DMS 273 (cell line): ENCODE measurements at regions not wholly inside any gene's neighbourhood (a gene's known extent, or its start where the extent isn't known, plus 50 kb on each side); places are given as distances from the start of the nearest gene placed in this dataset.

Experiments used
- DNase-seq: peaks from one replicate; lab custom pipeline; 2025; ENCODE audit not compliant: unreplicated experiment; lab: John Stamatoyannopoulos, UW

DNA sequence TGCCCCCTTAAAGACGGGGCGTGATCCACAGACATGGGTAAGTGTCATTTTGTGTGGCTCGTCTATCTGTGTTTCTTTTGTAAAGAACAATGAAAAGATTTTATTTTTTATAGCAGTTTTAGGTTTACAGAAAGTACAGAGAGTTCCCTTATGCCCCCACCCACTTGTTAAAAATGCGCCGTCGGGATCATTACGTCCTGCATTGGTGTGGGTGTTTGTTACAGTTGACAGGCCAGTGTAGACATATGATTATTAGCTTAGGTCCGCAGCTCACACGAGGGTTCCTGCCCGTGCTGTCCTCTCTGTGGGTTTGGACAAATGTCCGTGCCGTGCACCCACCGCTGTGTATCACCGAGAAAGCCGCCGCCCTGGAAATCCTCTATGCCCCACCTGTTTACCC is 50.5 kb downstream of the RGS12 start:
- no peak for DNase-seq

DNA sequence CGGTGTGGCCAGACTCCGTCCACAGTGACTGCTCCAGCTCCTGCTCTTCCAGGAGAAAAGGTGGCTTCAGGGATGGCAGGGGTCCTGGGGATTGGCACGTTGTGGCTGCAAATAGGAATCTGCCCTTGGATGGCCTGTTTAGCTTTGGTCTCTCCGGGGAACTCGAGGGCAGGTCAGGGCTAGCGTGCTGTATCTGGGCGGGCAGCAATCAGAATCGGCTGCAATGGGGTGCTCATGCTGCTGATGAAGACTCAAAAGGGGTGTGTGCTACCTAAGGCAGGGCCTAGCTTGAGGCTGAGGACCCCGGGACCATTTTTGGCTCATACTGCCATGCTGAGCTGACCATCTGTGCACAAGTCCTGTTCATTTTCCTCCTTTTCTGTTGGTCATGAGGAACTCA is 51.3 kb downstream of the RGS12 start:
- DNase-seq = no peak

DNA sequence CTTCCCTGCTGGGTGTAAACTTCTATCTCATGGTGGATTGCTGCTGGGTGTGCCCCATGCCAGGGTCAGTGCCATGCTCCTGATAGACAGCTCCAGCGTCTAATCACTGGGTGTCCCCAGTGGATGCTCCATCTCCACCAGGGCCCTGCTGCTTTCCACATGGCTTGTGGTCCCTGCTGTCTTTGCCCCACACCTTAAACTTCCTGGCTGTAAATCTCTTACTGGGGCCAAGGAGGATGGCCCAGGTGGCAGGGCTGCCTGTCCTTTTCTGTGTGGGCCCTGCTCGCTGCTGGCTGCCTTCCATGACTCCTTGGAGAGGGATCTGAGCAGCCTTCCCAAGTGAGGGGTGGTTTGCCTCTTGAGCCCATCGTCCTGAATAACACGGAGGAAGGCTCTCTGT is 51.8 kb downstream of the RGS12 start:
- DNase-seq = no peak

DNA sequence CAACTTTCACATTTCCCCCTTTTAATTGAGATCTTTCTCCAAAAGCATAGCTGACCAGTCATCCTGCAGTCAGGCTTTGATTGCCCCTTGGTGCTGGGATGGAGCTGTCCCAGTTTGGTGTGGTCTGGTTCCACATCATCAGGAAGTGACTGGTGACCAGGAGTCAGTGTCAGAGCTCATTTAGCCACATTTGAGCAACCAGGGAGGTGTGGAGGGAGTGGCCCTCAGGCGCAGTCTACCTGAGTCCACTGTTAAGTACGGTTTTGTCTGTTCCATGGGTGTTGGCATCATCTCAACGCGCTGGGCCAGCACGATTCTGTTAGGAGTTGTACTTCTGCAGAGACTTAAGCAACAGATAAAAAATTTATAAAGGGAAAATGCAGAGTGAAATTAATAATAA is 52.6 kb downstream of the RGS12 start:
- DNase-seq = no peak

DNA sequence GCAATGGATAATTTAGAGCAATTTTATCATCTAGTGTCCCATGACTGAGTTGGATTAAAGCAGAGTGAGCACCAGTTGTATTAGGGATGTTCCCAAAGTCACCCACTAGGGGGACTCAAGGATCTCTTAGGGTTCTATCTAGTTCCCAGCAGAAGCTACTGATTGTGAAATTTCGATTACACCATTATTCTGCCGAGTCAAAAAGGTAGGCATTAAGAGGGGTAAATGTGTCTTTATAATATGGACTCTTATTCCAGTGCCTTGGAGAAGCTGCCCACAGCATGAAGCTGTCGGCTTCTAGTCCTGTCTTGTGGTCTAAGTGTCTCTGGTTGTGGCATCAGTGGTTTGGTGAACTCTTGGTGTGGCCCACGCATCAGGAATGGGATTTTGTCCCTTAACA is 53.3 kb downstream of the RGS12 start:
- peak; percentile 79 for DNase-seq

DNA sequence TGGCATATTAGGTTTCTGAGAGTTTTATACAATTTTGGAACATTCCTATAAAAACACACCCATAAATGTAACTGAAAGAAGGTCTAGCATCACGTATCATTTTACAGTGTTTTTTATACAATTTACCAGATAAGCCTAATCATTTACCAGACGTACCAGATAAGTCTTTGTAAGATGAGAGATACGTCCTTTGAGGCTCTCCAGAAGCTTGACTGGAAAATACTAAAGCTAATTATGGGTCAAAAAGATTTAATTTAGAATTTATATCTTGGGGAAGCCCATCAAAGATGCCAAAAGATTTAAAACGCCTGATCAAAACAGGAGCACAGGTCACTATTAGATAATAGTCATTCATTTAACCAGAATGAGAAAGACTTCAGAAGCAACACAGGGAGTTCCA is 55.0 kb downstream of the RGS12 start:
- no peak for DNase-seq

DNA sequence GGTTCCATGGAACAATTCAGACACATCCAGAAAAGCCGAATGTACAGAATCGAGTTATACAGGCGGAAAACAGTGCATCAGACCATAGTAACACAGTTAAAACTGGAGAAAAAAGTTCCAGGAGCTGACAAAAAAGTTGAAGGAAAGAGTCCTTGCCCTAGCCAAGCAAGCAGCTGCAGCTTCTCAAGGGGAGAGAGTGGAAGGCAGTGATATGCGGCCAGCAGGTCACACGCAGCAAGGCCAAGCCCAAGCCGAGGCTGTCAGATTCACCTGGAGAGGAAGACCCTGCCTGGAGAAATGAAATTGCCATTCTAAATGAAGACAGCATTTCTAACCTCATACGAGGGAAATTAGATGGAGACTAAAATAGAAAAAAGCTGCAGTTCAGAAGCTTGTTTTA is 55.8 kb downstream of the RGS12 start:
- no peak for DNase-seq

DNA sequence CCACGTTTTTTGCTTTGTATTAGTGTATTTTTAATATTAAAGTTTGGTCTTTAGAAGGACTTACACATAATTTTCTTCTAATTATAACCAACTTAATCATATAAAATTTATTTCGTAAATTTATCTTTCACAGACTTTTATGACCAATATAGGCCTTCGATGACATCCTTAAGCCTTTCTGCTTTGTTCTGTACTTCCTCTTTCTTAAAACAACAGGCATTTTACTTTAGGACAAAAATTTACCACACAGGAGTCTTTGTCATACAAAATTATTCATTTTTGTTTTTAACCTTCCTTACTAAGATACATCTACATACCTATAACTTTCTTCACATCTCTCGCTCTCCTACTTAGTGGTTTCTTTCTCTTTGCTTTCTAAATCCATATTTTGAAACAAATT is 56.3 kb downstream of the RGS12 start:
- no peak for DNase-seq

DNA sequence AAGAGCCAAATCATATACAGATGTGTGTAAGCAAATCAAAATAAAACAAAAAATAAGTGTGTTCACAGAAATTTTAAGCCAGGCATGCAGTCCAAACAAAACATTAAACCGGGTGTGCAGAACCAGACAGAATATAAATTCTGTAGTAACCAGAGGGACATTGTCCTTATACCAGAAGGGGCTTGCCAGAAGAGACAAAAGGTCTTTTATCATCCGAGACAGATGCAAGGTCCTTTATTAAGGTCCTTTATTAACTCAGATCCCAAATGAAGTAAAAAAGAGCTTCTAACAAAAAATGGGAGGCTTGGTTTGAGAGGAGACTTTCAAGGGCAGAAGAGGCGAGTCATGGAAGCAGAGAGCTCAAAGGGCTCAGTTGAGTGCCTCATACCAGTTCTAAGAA is 59.2 kb downstream of the RGS12 start:
- no peak for DNase-seq

DNA sequence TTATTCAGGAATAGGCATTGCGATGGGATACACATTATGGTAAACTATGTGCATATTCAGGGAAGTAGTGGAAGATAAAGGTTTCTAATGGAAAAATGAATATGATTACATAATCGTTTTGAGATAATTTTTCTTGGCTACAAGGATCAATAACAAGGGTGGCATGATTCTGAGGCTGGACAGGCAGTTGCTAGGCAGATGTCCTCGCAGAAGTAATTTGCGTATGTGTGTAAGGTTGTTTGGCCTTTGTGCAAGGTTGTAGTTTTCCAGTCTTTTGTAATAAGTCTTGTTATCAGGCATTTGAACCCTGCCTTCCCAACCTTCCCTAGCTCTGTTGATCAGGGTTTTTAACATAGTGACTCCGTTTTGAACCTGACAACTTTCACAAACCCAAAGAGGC is 59.7 kb downstream of the RGS12 start:
- DNase-seq = no peak

DNA sequence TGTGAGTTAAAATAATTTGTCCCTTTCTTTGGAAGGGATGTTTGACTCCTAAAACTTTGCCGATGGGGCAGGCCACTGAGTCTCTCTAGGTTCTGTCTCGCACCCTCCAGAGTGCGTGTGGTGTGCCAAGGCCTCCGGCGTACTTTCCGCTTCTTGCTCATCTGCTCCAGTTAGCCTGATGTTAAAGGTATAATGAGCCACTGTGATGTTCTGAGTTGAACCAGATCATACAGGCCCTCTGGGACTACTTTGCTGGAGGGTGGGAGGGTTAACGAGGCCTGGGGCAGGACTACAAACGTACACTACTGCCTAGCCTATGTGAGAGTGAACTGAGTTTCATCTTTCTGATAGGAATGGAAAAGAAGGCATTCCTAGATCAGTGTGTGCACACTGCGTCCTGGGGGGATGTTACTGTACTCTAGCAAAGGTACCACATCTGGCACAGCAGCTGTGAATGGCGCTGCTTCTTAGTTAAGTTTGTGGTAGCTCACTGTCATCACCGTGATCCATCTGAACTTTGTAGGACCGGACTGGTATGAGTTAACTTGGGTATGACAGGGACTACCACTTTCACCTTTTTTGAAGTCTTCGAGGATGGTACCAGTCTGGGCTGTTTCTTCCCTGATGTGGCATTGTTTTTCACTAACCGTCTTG is 60.2 kb downstream of the RGS12 start:
- DNase-seq = no peak

DNA sequence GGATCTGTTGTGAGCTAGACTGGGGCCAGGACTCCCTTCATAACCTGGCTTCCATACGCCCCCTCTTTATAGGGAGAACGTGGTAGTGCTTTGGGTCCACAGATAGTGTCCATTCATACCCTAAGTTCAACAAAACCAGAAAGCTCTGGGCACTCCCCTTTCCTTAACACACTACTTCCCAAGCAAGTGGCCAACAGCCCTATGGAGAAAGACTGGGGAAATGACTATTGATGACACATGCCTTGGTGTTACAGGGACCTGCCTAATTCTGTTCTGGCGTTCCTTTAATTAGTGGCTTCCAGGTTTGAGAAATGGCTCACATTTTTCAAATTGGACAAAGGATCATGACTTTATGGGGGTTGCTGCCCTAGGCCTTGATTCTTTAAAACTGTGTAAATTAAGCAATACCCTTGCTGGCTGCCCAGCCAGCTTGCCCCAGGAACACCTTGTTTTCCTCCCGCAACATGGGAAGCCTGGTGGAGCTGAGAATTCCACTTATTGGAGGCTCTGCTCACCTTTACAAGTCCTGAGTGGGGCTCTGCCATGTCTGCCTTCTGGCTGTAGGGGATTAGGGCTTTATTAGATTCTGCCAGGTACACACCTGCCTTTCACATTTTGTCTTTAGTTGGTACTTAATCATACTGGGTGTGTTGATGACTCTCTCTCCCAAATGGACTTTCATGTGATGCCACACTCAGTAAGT is 61.1 kb downstream of the RGS12 start:
- no peak for DNase-seq

DNA sequence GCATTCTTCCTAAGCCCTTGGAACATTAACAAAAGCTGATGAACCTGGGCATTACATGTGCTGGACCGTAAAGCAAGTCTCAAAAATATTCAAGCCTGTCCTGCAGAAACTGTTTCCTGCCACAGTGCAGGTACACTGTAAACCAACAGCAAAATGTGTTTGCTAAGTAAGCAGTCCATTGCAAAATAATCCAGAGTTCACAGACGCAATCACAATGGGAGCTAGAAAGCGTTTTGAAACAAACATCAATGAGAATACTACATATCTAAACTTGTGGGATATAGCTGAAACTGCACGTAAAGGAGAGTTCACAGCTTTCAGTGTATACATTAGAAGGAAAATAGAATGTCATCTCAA is 61.6 kb downstream of the RGS12 start:
- DNase-seq = no peak

DNA sequence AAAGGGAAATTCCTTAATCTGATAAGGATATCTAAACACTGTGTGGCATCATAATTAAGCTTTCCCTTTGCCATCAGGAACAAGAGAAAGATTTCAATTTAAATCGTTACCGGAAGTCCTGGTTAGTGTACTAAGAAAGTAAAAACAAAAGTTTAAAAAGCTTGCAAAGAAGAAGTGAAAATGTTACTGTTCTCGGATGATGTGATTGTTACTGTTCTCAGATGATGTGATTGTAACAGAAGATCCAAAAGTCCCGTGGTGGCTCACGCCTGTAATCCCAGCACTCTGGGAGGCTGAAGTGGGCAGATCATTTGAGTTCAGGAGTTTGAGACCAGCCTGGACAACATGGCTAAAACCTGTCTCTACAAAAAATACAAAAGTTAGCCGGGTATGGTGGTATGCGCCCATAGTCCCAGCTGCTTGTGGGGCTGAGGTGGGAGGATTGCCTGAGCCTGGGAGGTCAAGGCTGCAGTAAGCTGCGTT is 62.5 kb downstream of the RGS12 start:
- DNase-seq = no peak

DNA sequence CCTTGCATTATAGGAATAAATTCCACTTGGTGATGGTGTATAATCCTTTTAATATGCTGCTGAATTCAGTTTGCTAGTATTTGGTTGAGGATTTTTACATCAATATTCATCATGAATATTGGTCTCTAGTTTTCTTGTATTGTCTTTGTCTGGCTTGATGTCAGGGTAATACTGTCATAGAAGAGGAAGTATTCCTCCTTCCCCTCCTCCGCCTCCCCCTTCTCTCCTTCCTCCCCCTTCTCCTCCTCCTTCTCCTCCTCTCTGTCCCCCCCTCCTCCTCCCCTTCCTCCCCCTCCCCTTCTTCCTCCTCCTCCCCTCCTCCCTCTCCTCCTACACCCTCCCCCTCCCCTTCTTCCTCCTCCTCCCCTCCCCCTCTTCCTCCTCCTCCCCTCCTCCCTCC is 65.8 kb downstream of the RGS12 start:
- DNase-seq = no peak

DNA sequence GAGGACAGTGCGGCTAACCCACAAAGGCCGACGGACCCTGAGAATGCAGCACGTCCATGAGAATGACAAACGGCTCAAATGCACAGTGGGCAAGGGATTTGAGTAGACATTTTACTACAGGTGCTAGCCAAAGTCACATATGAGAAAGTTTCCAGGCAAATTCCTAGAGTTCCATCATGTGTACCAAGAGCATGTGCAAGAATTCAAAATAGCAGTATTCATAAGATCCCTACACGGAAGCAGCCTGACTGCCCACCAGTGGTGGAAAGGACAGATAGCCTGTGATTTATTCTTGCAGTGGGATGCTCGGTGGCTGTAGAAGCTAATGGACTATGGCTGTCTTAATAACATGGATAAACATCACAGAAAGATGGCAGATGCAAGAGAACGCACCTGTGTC is 68.0 kb downstream of the RGS12 start:
- DNase-seq = no peak

DNA sequence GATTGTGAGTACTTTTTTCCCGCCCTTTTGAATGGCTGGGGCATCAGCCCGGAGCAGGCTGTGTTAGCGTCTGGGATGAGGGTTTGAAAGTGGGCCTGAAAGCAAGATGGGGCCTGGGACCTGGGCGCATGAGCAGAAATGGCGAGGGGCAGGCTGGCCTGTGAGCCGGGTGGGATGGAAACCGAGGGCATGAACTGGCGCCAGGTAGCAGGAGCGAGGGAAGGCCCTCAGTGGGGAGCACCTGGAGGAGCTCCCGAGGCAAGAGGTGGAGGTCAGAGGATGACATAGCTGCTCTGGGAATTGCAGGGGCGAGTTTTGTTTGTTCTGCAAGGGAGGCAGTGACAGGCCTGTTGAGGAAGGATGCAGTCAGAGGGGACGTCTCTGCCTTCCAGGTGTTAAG is 68.6 kb downstream of the RGS12 start:
- DNase-seq = no peak

DNA sequence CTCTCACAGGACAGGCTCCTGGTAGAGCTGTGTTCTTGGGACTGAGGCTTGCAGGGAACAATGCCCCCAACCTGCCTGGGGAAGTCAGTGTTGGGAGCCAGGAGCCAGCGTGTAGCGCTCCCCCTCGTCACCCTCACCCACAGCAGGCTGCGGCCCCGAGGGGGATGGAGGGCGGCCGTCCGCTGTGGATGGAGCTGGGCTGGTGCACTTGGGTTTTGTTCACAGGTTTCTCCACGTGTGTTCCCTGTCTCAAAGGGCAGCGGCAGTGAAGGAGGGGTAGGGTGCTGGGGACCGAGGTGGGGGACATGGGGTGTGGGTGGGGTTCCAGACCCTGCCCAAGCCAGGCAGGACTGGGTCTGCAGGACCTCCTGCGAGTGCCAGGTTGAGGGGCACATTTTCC is 69.1 kb downstream of the RGS12 start:
- DNase-seq = no peak

DNA sequence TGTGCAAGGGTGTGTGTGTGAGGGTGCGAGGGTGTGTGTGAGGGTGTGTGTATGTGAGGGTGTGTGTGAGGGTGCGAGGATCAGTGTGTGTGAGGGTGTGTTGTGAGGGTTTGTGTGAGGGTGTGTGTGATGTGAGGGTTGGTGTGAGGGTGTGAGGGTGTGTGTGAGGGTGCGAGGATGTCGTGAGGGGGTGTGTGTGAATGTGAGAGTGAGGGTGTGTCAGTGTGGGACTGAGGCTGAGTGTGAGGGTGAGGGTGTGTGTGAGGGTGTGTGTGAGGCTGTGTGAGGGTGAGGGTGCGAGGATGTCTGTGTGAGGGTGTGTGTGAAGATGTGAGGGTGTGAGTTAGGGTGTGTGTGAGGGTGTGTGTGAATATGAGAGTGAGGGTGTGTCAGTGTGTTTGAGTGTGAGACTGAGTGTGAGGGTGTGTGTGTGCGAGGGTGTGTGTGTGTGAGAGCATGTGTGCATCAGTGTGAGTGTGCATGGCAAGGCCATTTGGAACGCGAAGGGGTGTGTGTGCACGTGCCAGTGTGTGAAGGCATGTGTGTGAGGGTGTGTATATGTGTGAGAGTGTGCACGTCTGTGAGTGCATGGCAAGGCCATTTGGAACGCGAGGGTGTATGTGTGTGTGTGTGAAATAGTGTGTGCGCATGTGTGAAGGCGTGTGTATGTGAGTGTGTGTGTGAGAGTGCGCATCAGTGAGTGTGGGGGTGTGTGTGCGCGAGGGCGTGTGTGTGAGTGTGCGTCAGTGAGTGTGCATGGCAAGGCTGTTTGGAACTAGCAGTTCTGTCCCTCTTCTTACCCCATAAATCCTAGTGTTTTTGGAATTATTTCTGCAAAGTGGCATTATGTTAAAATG is 69.8 kb downstream of the RGS12 start:
- no peak for DNase-seq

DNA sequence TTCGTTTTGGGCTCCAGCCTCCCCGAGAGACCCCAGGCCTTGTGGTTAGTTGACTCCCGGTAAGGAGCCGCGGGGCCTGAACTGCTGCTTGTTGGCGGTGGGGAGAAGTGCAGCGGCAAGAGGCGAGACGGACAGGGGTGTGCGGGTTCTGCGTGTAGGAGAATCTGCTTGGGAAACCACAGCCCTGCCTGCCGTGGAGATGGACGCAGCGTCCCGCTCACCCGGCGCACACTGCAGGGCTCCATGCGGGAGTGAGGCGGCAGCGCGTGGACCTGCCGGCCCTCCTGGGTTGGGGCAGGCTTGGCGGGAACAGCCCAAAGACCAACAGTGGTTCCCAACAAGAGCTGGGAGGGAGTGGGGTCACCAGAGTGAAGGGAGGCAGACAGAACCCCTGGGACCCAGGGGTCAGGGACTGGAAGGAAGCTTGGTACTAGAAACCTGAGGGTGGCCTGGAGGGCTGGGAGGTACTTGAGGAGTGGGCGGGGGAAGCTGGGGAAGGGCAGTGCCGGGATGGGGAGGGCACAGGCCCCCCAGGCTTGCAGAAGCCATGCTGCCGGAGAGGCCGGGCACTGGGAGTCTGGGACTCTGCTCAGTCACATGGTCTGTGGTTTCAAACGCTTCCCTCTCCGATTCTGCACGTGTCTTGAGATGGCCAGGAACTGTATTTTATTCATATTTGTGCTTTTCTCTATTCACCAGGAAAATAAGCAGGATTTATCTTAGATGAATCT is 70.8 kb downstream of the RGS12 start:
- no peak for DNase-seq

DNA sequence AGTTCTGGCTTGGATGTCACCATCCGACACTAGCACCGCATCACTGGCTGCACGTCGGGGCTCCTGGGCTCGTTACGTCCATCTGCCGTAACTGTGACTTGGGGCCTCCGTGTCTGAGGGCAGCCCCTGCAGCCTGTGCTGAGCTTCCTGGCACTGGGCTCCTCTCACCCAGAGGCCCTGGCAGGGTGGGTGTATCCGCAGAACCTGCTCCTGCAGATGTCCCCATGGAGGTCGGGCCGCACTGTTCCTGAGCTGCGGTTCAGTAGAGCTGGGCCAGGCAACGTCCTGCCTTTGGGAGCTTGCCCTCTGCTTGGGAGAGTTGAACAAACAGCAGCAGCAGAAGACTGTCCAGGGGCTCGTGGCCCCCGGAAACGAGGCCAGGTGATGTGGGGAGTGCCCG is 71.4 kb downstream of the RGS12 start:
- no peak for DNase-seq
